ENCODE measurements at regions not wholly inside any gene's neighbourhood (a gene's known extent, or its start where the extent isn't known, plus 50 kb on each side); places are given as distances from the start of the nearest gene placed in this dataset.
"Not testable (repeated sequence)": the region's sequence is repeated elsewhere in the genome, so short reads cannot be mapped to it uniquely, and the experiment has no call there.

- intact Hi-C loops (cut with DNase I): no loop called here
- no peak for DNase-seq (ENCODE audit: low spot score)
Measured at GRCh38 chr6:93663111-93663510, 243.8 kb upstream of the EPHA7 start.

GRCh38 chr6:93654548-93654947 is 235.2 kb upstream of the EPHA7 start:
- intact Hi-C loops (cut with DNase I): no loop called here
- no peak for DNase-seq (ENCODE audit: low spot score)

- no peak for DNase-seq (ENCODE audit: low spot score)
Measured at GRCh38 chr6:93644611-93645010, 225.3 kb upstream of the EPHA7 start.

DNA sequence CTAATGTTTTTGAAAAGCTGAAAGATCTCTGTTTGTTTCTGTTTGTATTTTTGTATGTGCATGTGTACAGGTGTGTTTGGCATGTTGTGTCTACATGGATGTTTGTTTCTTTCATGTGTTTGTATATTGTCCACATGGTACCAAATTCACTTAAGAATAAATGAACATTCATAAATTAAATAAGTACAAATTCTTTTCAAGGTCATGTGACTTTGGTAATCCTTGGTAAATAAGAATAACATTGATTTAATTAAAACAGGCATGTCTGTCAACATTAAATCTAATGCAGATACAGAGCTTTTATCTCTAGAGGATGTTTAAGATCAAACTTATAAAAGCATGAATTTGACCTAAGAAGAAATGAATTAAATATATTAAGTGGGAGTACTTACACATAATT is 219.8 kb upstream of the EPHA7 start:
- intact Hi-C loops (cut with DNase I): no loop called here
- DNase-seq (ENCODE audit: low spot score): no peak

More at GRCh38 chr6:93644611-93645010, 225.3 kb upstream of the EPHA7 start:
- intact Hi-C loops (cut with DNase I): no loop called here

GRCh38 chr6:93636987-93637664 is 217.8 kb upstream of the EPHA7 start:
- intact Hi-C loops (cut with DNase I); DNase-seq (ENCODE audit: low spot score): not testable (repeated sequence)

DNA sequence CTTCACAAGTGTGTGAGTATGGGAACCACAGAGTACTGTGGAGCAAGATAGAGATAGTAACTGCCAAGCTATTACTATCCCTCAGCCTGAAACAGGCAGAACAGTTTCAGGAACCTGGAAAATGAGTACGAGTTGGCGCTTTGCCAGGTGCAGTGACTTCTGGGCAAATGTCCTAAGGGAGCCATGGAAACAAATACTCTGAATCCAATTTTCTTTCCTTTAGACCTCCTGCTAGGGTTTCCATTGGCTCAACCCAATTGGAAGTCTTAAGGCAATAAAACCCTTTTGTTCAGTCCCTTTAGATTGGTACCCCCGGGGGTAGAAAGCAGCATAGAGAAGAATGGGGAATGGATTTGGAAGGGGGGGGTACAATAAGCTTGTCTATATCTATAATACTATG is 205.0 kb upstream of the EPHA7 start:
- intact Hi-C loops (cut with DNase I): no loop called here
- no peak for DNase-seq (ENCODE audit: low spot score)

DNA sequence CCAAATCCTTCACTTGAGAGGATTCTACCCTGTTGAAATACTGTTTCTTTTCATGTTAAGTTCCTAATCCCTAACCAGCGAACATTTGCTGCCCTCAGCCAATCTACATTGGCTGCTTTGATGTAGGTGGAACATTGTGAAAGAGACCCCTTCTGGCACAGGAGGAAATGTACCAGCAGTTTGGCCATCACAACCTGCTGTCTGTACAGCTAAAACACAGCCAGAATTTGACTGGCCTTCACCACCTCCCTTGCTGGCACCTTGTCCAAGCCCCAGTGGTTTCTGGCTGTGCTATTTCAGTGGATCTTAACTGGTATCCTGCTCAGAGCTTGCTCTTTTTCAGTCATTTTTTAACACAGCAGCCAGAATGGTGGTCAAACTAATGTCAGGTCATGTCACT is 202.1 kb upstream of the EPHA7 start:
- intact Hi-C loops (cut with DNase I): no loop called here
- DNase-seq (ENCODE audit: low spot score): no peak

- intact Hi-C loops (cut with DNase I): no loop called here
- DNase-seq (ENCODE audit: low spot score): no peak
Measured at GRCh38 chr6:93604951-93605350, 185.6 kb upstream of the EPHA7 start.

DNA sequence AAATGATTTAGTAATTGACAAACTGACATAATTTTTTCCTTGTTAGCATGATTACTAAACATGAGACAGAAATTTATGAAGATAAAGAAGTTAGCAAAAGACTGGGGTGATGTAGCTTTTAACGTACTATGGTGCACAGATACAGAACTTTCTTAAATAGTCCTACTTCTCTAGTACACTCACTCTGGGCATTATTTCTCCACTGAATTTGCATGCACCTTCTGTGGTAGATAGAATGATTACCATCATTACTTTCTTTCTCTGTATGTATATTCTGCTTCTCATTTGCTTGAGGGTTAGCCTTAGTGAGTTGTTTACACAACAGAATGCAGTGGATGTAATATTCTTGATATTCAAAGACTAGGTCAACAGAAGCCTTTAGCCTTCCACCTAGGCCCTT is 173.1 kb upstream of the EPHA7 start:
- intact Hi-C loops (cut with DNase I): no loop called here
- DNase-seq (ENCODE audit: low spot score): no peak

DNA sequence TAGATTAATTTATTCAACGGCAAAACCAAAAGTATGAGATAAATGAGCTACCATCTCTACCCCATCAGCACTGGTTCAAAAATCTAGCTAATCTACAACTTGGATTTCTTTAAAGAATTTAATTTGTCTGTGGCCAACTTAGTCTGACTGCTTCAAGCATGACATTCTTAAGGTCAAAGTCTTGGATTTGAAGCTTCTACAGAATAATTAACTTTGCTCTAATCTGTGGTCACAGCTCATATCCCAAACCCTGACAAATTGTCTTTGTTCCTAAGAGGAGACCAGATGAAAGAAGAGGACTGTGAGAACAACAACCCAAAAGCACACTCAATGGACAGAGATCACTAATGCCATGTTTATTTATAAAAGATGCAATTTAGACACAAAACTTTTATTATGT is 166.9 kb upstream of the EPHA7 start:
- no peak for DNase-seq (ENCODE audit: low spot score)

DNA sequence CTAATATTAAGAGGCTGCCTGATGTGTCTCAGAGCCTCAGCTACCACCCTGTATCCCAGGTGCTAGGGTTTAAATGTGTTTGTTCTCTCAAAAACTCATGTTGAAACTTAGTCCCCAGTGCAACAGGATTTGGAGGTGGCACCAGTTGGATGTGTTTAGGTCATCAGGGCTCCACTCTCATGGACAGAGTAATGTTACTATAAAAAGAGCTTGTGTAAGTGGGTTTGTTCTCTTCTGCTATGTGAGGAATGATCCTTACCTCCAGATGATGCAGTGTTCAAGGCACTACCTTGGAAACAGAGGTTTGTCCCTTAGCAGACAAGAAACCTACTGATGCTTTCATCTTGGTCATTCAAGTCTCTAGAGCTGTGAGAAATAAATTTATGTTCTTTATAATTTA is 164.9 kb upstream of the EPHA7 start:
- no peak for DNase-seq (ENCODE audit: low spot score)
- intact Hi-C loops (cut with DNase I): no loop called here

More for the DNA sequence above, 166.9 kb upstream of the EPHA7 start:
- intact Hi-C loops (cut with DNase I): no loop called here

DNA sequence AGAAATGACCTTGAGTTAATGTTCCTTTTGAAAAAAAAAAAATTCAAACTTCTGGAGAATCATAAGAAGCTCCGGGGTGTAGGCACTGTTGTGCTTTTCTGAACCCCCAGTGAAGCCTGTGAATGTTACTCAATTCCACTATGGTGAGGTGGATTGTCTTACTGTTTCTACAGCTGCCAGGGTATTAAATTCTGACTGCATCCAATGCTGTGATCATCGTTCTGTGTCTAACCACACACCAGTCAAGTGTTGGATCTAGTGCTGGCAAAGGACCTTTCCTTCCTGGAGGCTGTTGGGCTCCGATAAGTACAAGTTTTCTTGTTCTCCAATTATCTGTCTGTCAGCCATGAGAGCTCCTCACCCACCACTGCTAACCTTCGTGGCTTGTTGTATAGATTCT is 162.0 kb upstream of the EPHA7 start:
- DNase-seq (ENCODE audit: low spot score): no peak
- intact Hi-C loops (cut with DNase I): no loop called here

- intact Hi-C loops (cut with DNase I): no loop called here
- DNase-seq (ENCODE audit: low spot score): no peak
Measured at GRCh38 chr6:93580446-93580845, 161.1 kb upstream of the EPHA7 start.

DNA sequence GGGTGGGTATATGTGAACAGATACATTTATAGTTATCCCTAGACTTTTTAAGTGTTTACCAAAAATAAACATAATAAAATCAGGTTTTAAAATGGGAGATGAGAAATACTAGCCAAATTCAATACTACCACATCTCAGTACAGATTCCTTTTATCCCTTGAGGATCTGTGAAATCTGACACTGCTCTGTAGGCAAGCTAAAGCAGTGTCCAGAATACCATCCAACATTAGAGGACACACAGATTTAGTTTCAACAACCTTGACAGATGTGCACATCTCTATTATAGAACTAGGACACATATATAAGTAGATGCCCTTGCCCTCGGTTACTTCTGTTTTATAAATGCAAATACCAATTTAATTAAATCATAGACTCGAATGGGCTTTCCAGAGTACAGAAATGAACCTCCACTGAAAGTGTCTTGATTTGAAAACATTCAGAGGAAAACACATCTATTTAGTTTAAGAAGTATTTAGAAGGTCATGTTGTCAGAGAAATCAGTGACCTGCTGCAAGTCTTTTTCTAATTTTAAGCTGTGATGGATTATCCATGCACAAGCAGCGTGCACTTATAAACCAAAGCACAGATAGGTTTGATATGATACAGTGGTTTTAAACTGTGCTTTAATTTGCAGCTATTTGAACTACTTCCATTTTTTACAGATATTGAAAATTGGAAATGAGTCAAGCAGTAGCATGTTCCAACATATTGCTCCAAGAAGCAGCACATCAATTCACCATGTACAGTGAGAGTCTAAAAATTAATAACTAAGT is 156.3 kb upstream of the EPHA7 start:
- DNase-seq (ENCODE audit: low spot score): no peak

GRCh38 chr6:93574299-93574698 is 154.9 kb upstream of the EPHA7 start:
- intact Hi-C loops (cut with DNase I): no loop called here
- no peak for DNase-seq (ENCODE audit: low spot score)

More for the DNA sequence above, 156.3 kb upstream of the EPHA7 start:
- intact Hi-C loops (cut with DNase I): no loop called here

- intact Hi-C loops (cut with DNase I): no loop called here
- DNase-seq (ENCODE audit: low spot score): no peak
Measured at GRCh38 chr6:93571346-93571745, 152.0 kb upstream of the EPHA7 start.

DNA sequence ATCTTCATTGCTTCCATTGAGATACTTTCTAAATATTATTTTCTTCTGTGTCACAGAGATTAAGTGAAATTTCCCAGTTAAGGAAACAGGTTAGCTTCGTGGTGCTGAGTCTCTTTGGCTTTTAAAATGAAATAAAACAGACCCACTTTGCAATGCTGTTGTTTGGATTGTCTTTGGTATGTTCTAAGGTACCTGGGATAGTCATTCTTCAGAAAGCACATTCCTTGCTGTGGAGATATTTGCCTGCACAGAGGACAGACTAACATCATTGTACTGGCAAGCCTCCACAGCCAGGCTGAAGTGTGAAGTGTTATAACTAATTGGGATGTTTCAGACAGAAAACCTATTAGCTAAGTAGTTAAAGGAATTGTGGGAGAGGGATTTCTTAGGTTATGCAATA is 148.8 kb upstream of the EPHA7 start:
- intact Hi-C loops (cut with DNase I): no loop called here

GRCh38 chr6:93567164-93567563 is 147.8 kb upstream of the EPHA7 start:
- intact Hi-C loops (cut with DNase I): no loop called here
- no peak for DNase-seq (ENCODE audit: low spot score)

More for the DNA sequence above, 148.8 kb upstream of the EPHA7 start:
- no peak for DNase-seq (ENCODE audit: low spot score)

DNA sequence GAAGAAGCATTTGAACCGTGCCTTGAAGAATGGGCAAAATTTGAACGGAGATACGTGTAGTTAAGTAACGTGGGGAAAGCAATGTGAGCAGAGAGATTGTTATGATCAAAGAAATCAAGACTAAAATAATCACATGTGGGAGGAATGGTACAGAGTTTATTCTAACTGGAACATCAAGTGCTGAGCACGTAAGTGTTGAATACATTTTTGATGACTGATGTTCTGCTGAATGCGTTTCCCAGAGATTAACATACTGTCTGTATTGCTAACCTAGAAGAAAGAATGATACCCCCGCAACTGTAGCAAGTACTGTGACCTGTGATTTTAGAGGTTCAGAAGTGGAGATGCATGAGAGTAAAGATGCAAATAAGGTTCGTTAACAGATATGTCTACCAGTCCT is 146.9 kb upstream of the EPHA7 start:
- intact Hi-C loops (cut with DNase I): no loop called here
- no peak for DNase-seq (ENCODE audit: low spot score)

DNA sequence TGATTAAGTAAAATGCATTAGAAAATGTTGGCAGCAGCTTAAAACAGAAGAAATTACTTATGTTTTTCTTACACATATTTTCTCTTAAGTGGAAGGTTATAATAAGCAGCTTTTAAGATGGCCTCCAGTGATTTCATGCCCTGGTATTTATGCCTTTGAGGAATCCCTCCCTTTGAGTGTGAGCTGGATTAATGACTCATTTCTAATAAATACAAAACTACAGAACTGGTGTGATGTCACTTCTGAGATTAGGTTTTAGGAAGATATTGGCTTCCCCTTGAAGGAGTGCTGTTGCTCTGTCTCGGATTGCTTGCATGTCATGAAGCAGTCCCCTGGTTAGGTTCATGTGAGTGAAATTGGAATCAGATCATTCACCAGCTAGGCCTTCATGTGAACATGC is 143.2 kb upstream of the EPHA7 start:
- intact Hi-C loops (cut with DNase I): no loop called here
- no peak for DNase-seq (ENCODE audit: low spot score)

GRCh38 chr6:93555292-93555691 is 135.9 kb upstream of the EPHA7 start:
- DNase-seq (ENCODE audit: low spot score): no peak
- intact Hi-C loops (cut with DNase I): no loop called here
